NCI-H526 treated with DMSO at 0.1 percent for 48 hours (cell line): ENCODE measurements at regions not wholly inside any gene's neighbourhood (a gene's known extent, or its start where the extent isn't known, plus 50 kb on each side); places are given as distances from the start of the nearest gene placed in this dataset.
"Not testable (repeated sequence)": the region's sequence is repeated elsewhere in the genome, so short reads cannot be mapped to it uniquely, and the experiment has no call there.

Experiments used
- DNase-seq: peaks from one replicate; lab custom pipeline; 2025; lab: John Stamatoyannopoulos, UW

- DNase-seq, result no peak
Observed at GRCh38 chr6:105714846-105715245, 312.0 kb upstream of the PREP start.

- DNase-seq, result no peak
Observed at GRCh38 chr6:105713474-105714118, 310.7 kb upstream of the PREP start.

GRCh38 chr6:105711216-105711615, 308.3 kb upstream of the PREP start:
- DNase-seq, result no peak

GRCh38 chr6:105705608-105706007, 302.7 kb upstream of the PREP start:
- DNase-seq, result no peak

- no peak for DNase-seq
Observed at GRCh38 chr6:105695461-105695860, 292.6 kb upstream of the PREP start.

- no peak for DNase-seq
Observed at GRCh38 chr6:105692613-105693215, 289.8 kb upstream of the PREP start.

- DNase-seq, result no peak
Observed at GRCh38 chr6:105691971-105692370, 289.1 kb upstream of the PREP start.

- DNase-seq, result no peak
Observed at GRCh38 chr6:105691081-105691480, 288.2 kb upstream of the PREP start.

GRCh38 chr6:105688573-105688972, 285.7 kb upstream of the PREP start:
- DNase-seq, result no peak

- DNase-seq, result not testable (repeated sequence)
Observed at GRCh38 chr6:105686793-105687192, 283.9 kb upstream of the PREP start.

GRCh38 chr6:105681061-105681460, 278.2 kb upstream of the PREP start:
- DNase-seq, result no peak

GRCh38 chr6:105680131-105680530, 277.2 kb upstream of the PREP start:
- DNase-seq, result no peak

GRCh38 chr6:105678516-105678915, 275.6 kb upstream of the PREP start:
- no peak for DNase-seq

- no peak for DNase-seq
Observed at GRCh38 chr6:105677671-105678475, 275.0 kb upstream of the PREP start.

GRCh38 chr6:105676857-105677256, 274.0 kb upstream of the PREP start:
- DNase-seq, result no peak

GRCh38 chr6:105675715-105676397, 273.0 kb upstream of the PREP start:
- DNase-seq, result no peak

GRCh38 chr6:105672856-105673538, 270.1 kb upstream of the PREP start:
- DNase-seq, result not testable (repeated sequence)

- DNase-seq, result no peak
Observed at GRCh38 chr6:105669232-105669631, 266.4 kb upstream of the PREP start.

- no peak for DNase-seq
Observed at GRCh38 chr6:105667056-105667455, 264.2 kb upstream of the PREP start.

- DNase-seq, result no peak
Observed at GRCh38 chr6:105664931-105665330, 262.0 kb upstream of the PREP start.

- DNase-seq, result no peak
Observed at GRCh38 chr6:105651969-105652368, 249.1 kb upstream of the PREP start.

- DNase-seq, result no peak
Observed at GRCh38 chr6:105650347-105650746, 247.5 kb upstream of the PREP start.
